ENCODE measurements at regions not wholly inside any gene's neighbourhood (a gene's known extent, or its start where the extent isn't known, plus 50 kb on each side); places are given as distances from the start of the nearest gene placed in this dataset.

DNA sequence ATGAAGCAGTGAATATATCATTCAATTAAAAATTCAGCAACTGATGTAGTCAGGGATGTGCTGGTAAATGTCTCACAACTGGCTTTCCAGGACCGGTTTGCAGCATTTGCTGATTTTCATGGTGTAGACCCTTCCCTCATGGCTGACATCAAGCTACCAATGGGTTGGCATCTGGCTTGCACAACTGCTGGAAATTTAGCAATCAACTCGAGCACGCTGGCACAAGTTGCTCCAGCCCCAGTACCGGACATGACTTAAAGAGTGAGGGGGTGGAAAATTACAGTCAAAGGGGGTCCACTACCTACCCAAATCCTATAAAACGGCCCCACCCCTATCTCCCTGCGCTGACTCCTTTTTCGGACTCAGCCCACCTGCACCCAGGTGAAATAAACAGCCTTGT lies 198.4 kb upstream of the NRP1 start:
- Histone ChIP-seq H2AFZ (ENCODE audit: low read depth, low read length) (no peak overlapping the region), H3K27me3 (ENCODE audit: insufficient read depth, low read length) (no peaks in the 10 kb centered on the region), H3K36me3 (ENCODE audit: insufficient read depth, low read length) (no peaks in the 10 kb centered on the region)

DNA sequence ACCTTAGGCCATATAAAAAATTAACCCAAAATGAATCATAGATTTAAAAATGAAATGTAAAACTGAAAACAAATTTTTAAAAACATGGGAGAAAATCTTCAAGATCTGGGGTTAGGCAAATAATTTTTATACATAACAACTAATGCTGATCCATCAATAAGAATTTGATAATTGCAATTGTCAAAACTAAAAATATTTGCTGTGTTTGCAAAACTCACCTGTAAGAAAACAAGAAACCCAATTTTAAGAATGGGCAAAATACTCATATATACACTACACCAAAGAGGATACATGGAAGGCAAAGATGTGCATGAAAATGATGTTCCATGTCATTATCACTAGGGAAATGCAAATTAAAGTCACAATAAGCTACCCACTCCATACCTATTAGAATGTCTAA lies 194.8 kb upstream of the NRP1 start:
- Histone ChIP-seq H3K36me3 (ENCODE audit: insufficient read depth, low read length) (no peaks in the 10 kb centered on the region), H2AFZ (ENCODE audit: low read depth, low read length) (no peak overlapping the region), H3K4me3 (ENCODE audit: low read length) (no peak overlapping the region), H3K9me3 (ENCODE audit: low read length) (peaks cover 2% of the 10 kb centered on the region), H3K27me3 (ENCODE audit: insufficient read depth, low read length) (no peaks in the 10 kb centered on the region), H3K4me1 (ENCODE audit: insufficient read depth, low read length) (peaks cover 7% of the 10 kb centered on the region)

More for the DNA sequence above, 198.4 kb upstream of the NRP1 start:
- peaks cover 2% of the 10 kb centered on the region for H3K9me3 ChIP-seq (ENCODE audit: low read length)
- H3K4me1 ChIP-seq (ENCODE audit: insufficient read depth, low read length), result no peaks in the 10 kb centered on the region
- no peak overlapping the region for H3K4me3 ChIP-seq (ENCODE audit: low read length)

DNA sequence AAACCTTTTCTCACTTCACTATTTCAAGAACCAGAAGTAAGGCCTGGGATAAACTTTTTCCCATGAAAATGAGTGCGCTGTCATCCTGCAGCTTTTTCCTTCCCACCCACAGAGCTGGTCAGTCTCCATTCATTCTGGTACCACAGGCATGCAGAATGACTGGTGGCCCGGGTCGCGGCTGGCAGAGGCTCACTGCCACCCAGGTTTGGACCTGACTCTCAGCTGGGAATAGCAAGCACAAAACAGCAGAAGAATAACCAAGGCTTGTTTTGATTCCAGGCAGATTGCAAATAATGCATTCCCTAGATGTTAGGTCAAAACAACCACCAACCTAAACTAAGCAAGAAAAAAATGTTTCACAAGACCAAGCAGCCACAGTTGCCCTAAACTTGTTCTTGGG lies 190.5 kb upstream of the NRP1 start:
- Histone ChIP-seq H3K9me3 (ENCODE audit: low read length) (no peaks in the 10 kb centered on the region), H3K4me3 (ENCODE audit: low read length) (no peak overlapping the region), H3K4me1 (ENCODE audit: insufficient read depth, low read length) (peaks cover 7% of the 10 kb centered on the region), H3K36me3 (ENCODE audit: insufficient read depth, low read length) (no peaks in the 10 kb centered on the region), H2AFZ (ENCODE audit: low read depth, low read length) (no peak overlapping the region), H3K27me3 (ENCODE audit: insufficient read depth, low read length) (no peaks in the 10 kb centered on the region)

DNA sequence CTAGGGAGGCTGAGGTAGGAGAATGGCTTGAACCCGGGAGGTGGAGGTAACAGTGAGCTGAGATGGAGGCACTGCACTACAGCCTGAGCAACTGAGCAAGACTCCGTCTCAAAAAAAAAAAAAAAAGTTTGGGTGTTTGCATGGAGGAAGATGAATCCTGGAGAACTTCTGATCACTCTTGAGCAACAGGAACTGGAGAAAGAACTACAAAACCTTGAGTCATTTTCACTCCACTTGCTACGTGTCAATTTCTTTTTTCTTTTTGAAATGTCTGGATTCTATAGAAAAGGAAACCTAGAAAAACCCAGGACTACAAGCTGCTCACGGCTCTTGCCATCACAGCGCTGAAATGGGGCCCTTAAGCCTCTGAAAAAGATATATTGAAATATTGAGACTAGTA lies 189.6 kb upstream of the NRP1 start:
- Histone ChIP-seq H3K9me3 (ENCODE audit: low read length) (no peaks in the 10 kb centered on the region), H3K4me1 (ENCODE audit: insufficient read depth, low read length) (peaks cover 7% of the 10 kb centered on the region), H3K36me3 (ENCODE audit: insufficient read depth, low read length) (no peaks in the 10 kb centered on the region), H3K27me3 (ENCODE audit: insufficient read depth, low read length) (no peaks in the 10 kb centered on the region), H3K4me3 (ENCODE audit: low read length) (no peak overlapping the region), H2AFZ (ENCODE audit: low read depth, low read length) (no peak overlapping the region)

DNA sequence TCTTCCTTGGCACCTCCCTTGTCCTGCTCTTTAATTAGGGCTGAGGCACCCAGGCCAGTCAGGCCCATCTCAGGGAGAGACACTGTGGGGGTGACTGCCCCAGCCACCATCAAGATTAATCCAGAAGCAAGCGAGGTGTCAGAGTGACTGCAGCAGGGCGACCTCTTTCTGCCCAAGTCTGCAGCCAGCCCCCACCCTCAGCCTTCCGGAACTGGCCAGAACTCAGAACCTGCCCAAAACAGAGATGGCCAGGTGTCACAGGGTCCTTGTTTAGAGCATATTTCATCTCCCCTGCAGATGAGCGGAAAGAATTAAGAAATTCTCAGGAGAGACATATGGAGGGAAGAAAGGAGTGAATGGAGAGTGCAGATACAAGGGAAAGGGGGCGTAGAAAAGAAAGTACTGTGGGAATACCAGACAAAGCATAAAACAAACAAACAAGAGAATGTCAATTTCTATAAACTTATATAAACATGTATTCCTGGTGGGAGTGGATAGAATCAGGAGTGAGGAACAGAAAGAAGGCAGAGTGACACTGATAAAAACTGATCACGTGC lies 188.8 kb upstream of the NRP1 start:
- Histone ChIP-seq H2AFZ (ENCODE audit: low read depth, low read length) (no peak overlapping the region), H3K27me3 (ENCODE audit: insufficient read depth, low read length) (no peaks in the 10 kb centered on the region), H3K9me3 (ENCODE audit: low read length) (no peaks in the 10 kb centered on the region)

DNA sequence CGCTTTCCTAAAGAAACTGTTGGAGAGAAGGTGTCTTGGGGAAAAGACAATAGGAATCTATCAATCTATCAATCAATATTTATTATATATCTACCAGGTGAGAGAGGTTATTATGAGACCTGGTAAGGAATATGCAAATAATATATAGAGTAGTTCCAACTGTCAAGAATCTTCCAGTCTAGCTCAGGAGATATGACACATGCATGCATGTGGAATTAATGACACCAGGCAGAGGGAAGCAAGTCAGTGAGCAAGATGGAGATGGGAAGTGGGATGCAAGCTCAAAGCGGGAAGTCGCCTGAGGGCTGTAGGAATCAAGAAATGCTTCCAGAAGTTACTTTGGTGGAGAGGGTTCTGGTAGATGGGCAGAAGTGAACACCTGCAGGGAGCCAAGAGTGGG lies 187.4 kb upstream of the NRP1 start:
- Histone ChIP-seq H3K9me3 (ENCODE audit: low read length) (no peaks in the 10 kb centered on the region), H3K36me3 (ENCODE audit: insufficient read depth, low read length) (no peaks in the 10 kb centered on the region), H3K4me3 (ENCODE audit: low read length) (no peak overlapping the region), H2AFZ (ENCODE audit: low read depth, low read length) (no peak overlapping the region), H3K27me3 (ENCODE audit: insufficient read depth, low read length) (no peaks in the 10 kb centered on the region), H3K4me1 (ENCODE audit: insufficient read depth, low read length) (peaks cover 7% of the 10 kb centered on the region)

More for the DNA sequence above, 188.8 kb upstream of the NRP1 start:
- no peak overlapping the region for H3K4me3 ChIP-seq (ENCODE audit: low read length)
- no peaks in the 10 kb centered on the region for H3K36me3 ChIP-seq (ENCODE audit: insufficient read depth, low read length)
- H3K4me1 ChIP-seq (ENCODE audit: insufficient read depth, low read length), result peaks cover 7% of the 10 kb centered on the region

DNA sequence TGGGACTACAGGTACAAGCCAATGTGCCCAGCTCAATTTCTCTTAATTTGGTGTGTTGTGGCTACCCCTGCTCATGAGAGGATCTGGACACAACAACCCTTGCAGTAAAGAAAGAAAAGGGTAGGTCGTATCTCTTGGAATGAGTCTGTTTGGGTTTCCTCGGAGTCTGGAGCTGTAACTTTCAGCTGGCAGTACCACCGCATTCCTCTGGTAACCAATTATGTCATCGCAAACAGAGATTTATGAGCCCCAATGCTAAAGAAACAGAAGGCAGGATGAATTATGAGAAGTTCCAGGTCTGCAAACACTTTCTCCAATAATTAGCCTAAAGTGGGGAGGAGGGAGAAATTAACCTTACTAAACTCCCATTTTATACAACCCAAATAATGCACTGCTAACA lies 186.6 kb upstream of the NRP1 start:
- peaks cover 7% of the 10 kb centered on the region for H3K4me1 ChIP-seq (ENCODE audit: insufficient read depth, low read length)
- no peaks in the 10 kb centered on the region for H3K27me3 ChIP-seq (ENCODE audit: insufficient read depth, low read length)

DNA sequence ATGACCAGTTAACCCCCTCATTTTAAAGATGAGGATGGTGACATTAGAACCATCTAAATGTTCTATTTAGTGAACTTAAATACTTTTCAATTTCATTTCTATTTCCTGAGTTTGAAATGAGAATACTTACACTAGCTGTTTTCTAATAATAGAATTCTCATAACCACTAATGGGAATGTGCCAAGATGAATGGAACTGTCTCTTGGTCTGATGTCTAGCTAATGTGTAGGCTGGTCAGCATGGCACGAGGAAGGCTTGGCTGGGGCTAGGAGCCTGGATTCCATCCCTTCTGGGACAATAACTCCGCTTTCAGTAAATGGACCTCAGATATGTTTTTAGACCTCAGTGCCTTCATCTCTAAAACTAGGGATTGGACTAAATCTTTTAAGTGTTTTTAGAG lies 185.8 kb upstream of the NRP1 start:
- no peaks in the 10 kb centered on the region for H3K27me3 ChIP-seq (ENCODE audit: insufficient read depth, low read length)
- H3K36me3 ChIP-seq (ENCODE audit: insufficient read depth, low read length), result no peaks in the 10 kb centered on the region
- no peaks in the 10 kb centered on the region for H3K9me3 ChIP-seq (ENCODE audit: low read length)
- H2AFZ ChIP-seq (ENCODE audit: low read depth, low read length), result no peak overlapping the region
- no peak overlapping the region for H3K4me3 ChIP-seq (ENCODE audit: low read length)
- peaks cover 7% of the 10 kb centered on the region for H3K4me1 ChIP-seq (ENCODE audit: insufficient read depth, low read length)

More for the DNA sequence above, 186.6 kb upstream of the NRP1 start:
- Histone ChIP-seq H3K4me3 (ENCODE audit: low read length) (no peak overlapping the region), H3K36me3 (ENCODE audit: insufficient read depth, low read length) (no peaks in the 10 kb centered on the region), H2AFZ (ENCODE audit: low read depth, low read length) (no peak overlapping the region), H3K9me3 (ENCODE audit: low read length) (no peaks in the 10 kb centered on the region)

DNA sequence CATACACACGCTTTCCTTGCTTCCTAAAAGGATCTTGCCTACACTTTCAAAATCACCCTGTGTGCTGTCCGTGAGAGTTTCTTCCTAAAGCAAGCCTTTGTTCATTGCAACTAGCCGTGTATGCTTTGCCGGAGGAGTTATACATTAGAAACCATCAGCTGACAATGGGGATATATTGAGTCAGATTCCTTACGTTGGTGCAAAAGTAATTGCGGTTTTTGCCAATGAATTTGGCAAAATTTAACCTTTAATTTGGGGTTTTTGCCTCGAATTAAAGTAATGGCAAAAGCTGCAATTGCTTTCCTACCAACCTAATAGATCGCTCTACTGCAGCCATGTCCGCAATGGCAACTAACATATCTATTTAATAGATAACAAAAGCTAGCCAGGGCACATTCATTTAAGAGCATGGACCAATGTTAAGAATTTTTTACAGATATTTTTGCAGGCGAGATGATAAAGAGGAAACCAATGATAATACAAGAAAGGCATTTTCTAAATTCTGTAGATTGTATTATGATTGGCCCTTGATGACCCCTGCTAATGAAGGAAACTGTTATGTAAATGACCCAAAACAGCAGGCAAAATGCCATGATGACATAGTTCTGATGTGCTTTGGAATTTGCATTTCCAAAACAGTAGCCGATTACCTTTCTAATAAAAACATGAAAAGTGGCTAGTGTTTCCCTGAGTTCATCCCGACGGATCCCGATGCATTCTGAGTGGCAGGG lies 184.8 kb upstream of the NRP1 start:
- Histone ChIP-seq H3K4me1 (ENCODE audit: insufficient read depth, low read length) (no peaks in the 10 kb centered on the region), H2AFZ (ENCODE audit: low read depth, low read length) (no peak overlapping the region), H3K27me3 (ENCODE audit: insufficient read depth, low read length) (no peaks in the 10 kb centered on the region), H3K36me3 (ENCODE audit: insufficient read depth, low read length) (no peaks in the 10 kb centered on the region), H3K4me3 (ENCODE audit: low read length) (no peak overlapping the region), H3K9me3 (ENCODE audit: low read length) (no peaks in the 10 kb centered on the region)

DNA sequence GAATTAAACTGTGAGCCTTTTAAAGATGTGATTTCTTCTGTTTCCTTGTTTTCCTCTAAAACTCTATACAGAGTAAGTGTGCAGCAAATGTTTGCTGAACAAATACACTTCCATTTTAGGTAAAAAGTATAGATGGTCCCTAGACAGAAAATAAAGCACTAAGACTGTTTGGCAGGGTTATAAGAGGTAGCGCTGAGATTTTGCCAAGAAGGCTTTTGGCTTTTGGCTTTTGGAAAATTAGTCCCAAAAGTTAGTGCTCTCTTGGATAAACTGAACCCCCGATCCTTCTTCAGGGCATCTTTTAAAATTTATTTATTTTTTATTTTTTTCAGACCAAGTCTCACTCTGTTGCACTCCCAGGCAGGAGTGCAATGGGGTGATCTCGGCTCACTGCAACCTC lies 175.7 kb upstream of the NRP1 start:
- no peaks in the 10 kb centered on the region for H3K36me3 ChIP-seq (ENCODE audit: insufficient read depth, low read length)
- H3K4me1 ChIP-seq (ENCODE audit: insufficient read depth, low read length), result peaks cover 8% of the 10 kb centered on the region

DNA sequence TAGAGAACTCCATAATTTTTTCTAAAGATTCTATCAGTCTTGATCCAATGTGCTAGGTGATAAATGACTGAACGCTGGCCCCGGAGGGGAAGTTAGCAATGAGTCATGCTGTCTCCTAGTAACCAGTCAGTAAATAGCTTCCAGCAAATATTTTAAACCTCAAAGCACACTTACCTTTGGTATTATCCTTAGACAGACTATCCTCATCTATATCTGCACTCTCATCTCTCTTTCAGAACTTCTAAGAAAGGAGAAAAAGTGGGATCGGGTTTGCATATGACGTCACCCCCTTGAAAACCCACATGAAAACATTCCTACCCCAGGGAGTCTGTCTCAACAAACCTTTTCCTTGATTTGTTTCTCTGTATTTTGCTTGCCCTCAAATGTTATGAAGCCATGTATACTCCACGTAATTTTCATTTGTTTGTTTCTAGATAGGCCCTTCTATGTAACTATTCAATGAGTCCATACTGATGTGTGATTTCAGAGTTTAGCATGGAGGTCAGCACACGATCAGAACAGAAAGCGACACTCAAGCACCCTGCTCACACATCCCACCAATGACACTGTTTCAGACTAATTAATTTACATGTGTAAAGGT lies 174.9 kb upstream of the NRP1 start:
- Histone ChIP-seq H3K36me3 (ENCODE audit: insufficient read depth, low read length) (no peaks in the 10 kb centered on the region), H3K4me3 (ENCODE audit: low read length) (peak overlapping the region; percentile 24), H3K9me3 (ENCODE audit: low read length) (no peaks in the 10 kb centered on the region)

More for the DNA sequence above, 175.7 kb upstream of the NRP1 start:
- Histone ChIP-seq H3K27me3 (ENCODE audit: insufficient read depth, low read length) (no peaks in the 10 kb centered on the region), H3K4me3 (ENCODE audit: low read length) (no peak overlapping the region), H3K9me3 (ENCODE audit: low read length) (no peaks in the 10 kb centered on the region), H2AFZ (ENCODE audit: low read depth, low read length) (no peak overlapping the region)

DNA sequence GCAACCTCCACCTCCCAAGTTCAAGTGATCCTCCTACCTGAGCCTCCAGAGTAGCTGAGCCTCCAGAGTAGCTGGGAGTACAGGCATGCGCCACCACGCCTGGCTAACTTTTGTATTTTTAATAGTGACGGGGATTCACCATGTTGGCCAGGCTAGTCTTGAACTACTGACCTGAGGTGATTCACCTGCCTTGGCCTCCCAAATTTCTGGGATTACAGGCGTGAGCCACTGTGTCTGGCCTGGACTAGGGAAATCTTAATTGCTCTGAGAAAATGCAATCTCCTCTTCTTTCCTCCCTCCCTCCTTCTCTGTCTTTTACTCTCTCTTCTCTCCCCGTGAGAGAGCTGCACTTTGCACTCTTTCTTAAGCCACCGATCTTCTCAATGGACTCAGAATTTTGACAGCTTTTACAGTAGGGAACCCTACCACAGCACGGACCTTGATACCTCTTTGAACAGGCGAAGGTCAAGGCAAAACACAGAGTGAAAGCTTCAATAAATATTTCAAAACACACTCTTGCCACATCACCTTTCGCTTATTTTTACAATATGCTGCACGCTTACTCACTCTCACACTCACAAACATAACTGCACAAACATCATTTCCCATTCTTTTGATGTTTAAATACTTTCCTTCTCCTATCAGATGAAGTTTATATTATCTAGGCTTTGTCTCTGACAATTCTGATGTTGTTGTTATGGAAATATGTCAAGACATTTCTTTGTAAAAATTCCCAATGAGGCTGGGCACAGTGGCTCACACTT lies 173.4 kb upstream of the NRP1 start:
- no peak overlapping the region for H2AFZ ChIP-seq (ENCODE audit: low read depth, low read length)
- H3K9me3 ChIP-seq (ENCODE audit: low read length), result no peaks in the 10 kb centered on the region
- H3K4me1 ChIP-seq (ENCODE audit: insufficient read depth, low read length), result peaks cover 8% of the 10 kb centered on the region
- no peaks in the 10 kb centered on the region for H3K27me3 ChIP-seq (ENCODE audit: insufficient read depth, low read length)
- no peak overlapping the region for H3K4me3 ChIP-seq (ENCODE audit: low read length)
- no peaks in the 10 kb centered on the region for H3K36me3 ChIP-seq (ENCODE audit: insufficient read depth, low read length)

More for the DNA sequence above, 174.9 kb upstream of the NRP1 start:
- peak overlapping the region; percentile 28 for H2AFZ ChIP-seq (ENCODE audit: low read depth, low read length)
- peaks cover 8% of the 10 kb centered on the region for H3K4me1 ChIP-seq (ENCODE audit: insufficient read depth, low read length)
- H3K27me3 ChIP-seq (ENCODE audit: insufficient read depth, low read length), result no peaks in the 10 kb centered on the region

Measured in neuron (in vitro differentiated cells).